Tibial nerve (tissue), 3 donors: ENCODE measurements at regions not wholly inside any gene's neighbourhood (a gene's known extent, or its start where the extent isn't known, plus 50 kb on each side); places are given as distances from the start of the nearest gene placed in this dataset.

ENCODE experiments used
- CTCF ChIP-seq, 5 experiments: fragments of 200-600 bp in 3 of 5; fragments of 450-650 bp in 2 of 5; sonication (generic) in 3 of 5; IDR thresholded peaks; one replicate each; pipeline ENCODE4 v1.5.1; 2016 to 2019; ENCODE audit warnings: antibody characterized with exemption in 5 of 5, mild to moderate bottlenecking in 3 of 5, moderate library complexity in 2 of 5
- POLR2A ChIP-seq, 2 donors: fragments of 450-650 bp; IDR thresholded peaks; one replicate each; pipeline ENCODE4 v1.6.1; 2017; ENCODE audit warnings: antibody characterized with exemption in 2 of 2, mild to moderate bottlenecking in 2 of 2, moderate library complexity in 2 of 2

GRCh38 chr9:107386396-107386795, 103.2 kb downstream of the KLF4 start:
- TF ChIP-seq CTCF (IDR thresholded peaks at IDR 0.05) = no peak
- no peak for TF ChIP-seq POLR2A (IDR thresholded peaks at IDR 0.05)
